IMR-90 (cell line): ENCODE measurements at regions not wholly inside any gene's neighbourhood (a gene's known extent, or its start where the extent isn't known, plus 50 kb on each side); places are given as distances from the start of the nearest gene placed in this dataset.

Experiments
- ATAC-seq: fragments of 200-7000 bp; cut with Tn5 transposase; 2 replicates; pipeline ENCODE4 v1.9.1; 2020; ENCODE audit warnings: low read depth, mild to moderate bottlenecking, moderate library complexity
- BruUV-seq: library from RNA; stranded (reverse); fragments of 400-500 nt; replicated peaks from 2 replicates; lab custom pipeline; 2021; lab: Mats Ljungman, UMichigan
- CTCF ChIA-PET: fragments of 300-600 bp; formaldehyde crosslinking; extraction: SDS; loops from one replicate; lab custom pipeline; 2021; ENCODE audit warnings: antibody characterized with exemption; lab: Yijun Ruan, JAX
- POLR2A ChIA-PET: fragments of 300-600 bp; sonication (Branson Sonifier 250); formaldehyde crosslinking; loops from one replicate; lab custom pipeline; 2022; ENCODE audit warnings: antibody characterized with exemption; ENCODE audit not compliant: unreplicated experiment; lab: Charles Lee
- DNase-seq: peaks from one replicate; pipeline ENCODE4 v3.0.0; 2013
- H2AFZ ChIP-seq: replicated peaks from 2 replicates; pipeline ENCODE3; 2013; ENCODE audit warnings: low read length, mild to moderate bottlenecking; ENCODE audit not compliant: poor library complexity
- H2AK5ac ChIP-seq: 2 replicates; pipeline ENCODE4 v1.6.1; 2013; ENCODE audit warnings: low read depth, low read length, inconsistent platforms
- H2AK9ac ChIP-seq: replicated peaks from 2 replicates; pipeline ENCODE3; 2013; ENCODE audit warnings: mild to moderate bottlenecking, low read depth, low read length, moderate library complexity; ENCODE audit not compliant: poor library complexity
- H2BK120ac ChIP-seq: 2 replicates; pipeline ENCODE4 v1.6.1; 2013; ENCODE audit warnings: low read depth, low read length, inconsistent platforms
- H2BK15ac ChIP-seq: 3 replicates; pipeline ENCODE4 v1.6.1; 2013; ENCODE audit warnings: low read depth, low read length, inconsistent platforms
- H2BK20ac ChIP-seq: 2 replicates; pipeline ENCODE4 v1.6.1; 2013; ENCODE audit warnings: low read depth, mild to moderate bottlenecking, inconsistent platforms, low read length, moderate library complexity
- H2BK5ac ChIP-seq: 2 replicates; pipeline ENCODE4 v1.6.1; 2013; ENCODE audit warnings: mild to moderate bottlenecking, low read depth, low read length, inconsistent platforms; ENCODE audit not compliant: poor library complexity, severe bottlenecking
- H3K14ac ChIP-seq: replicated peaks from 2 replicates; pipeline ENCODE4 v1.6.1; 2013; ENCODE audit warnings: low read depth, low read length, inconsistent platforms
- H3K18ac ChIP-seq: 2 replicates; pipeline ENCODE4 v1.6.1; 2013; ENCODE audit warnings: low read depth, low read length, control low read depth
- H3K23ac ChIP-seq: 2 replicates; pipeline ENCODE4 v1.6.1; 2013; ENCODE audit warnings: low read depth, low read length, inconsistent platforms
- H3K27ac ChIP-seq: 2 replicates; pipeline ENCODE4 v1.5.1; 2013; ENCODE audit warnings: mild to moderate bottlenecking, control low read depth, low read length; ENCODE audit not compliant: insufficient read depth
- H3K27me3 ChIP-seq: 2 replicates; pipeline ENCODE4 v1.6.1; 2013; ENCODE audit warnings: low read length; ENCODE audit not compliant: control insufficient read depth, insufficient read depth
- H3K36me3 ChIP-seq: 2 replicates; pipeline ENCODE4 v1.6.1; 2013; ENCODE audit warnings: low read length, mixed read lengths; ENCODE audit not compliant: control insufficient read depth, insufficient read depth
- H3K4ac ChIP-seq: 2 replicates; pipeline ENCODE4 v1.6.1; 2013; ENCODE audit warnings: low read depth, low read length, inconsistent platforms
- H3K4me1 ChIP-seq: 2 replicates; pipeline ENCODE4 v1.6.1; 2013; ENCODE audit warnings: low read length, mixed read lengths; ENCODE audit not compliant: control insufficient read depth, insufficient read depth
- H3K4me2 ChIP-seq: 2 replicates; pipeline ENCODE4 v1.6.1; 2013; ENCODE audit warnings: low read depth, mild to moderate bottlenecking, control low read depth, low read length, moderate library complexity
- H3K4me3 ChIP-seq: 2 replicates; pipeline ENCODE4 v1.5.1; 2013; ENCODE audit warnings: low read depth, mild to moderate bottlenecking, control low read depth, low read length, moderate library complexity; ENCODE audit not compliant: insufficient read depth
- H3K56ac ChIP-seq: 2 replicates; pipeline ENCODE4 v1.6.1; 2013; ENCODE audit warnings: low read length, inconsistent platforms; ENCODE audit not compliant: insufficient read depth; ENCODE audit errors: extremely low read depth
- H3K79me1 ChIP-seq, 2 experiments: 2 replicates each; pipeline ENCODE4 v1.6.1; 2013; ENCODE audit warnings: low read length in 2 of 2, inconsistent platforms in 1 of 2, low read depth in 1 of 2
- H3K9ac ChIP-seq: 2 replicates; pipeline ENCODE4 v1.6.1; 2013; ENCODE audit warnings: low read depth, low read length, control low read depth
- H3K9me1 ChIP-seq: 2 replicates; pipeline ENCODE4 v1.6.1; 2013; ENCODE audit warnings: low read length, inconsistent platforms; ENCODE audit not compliant: insufficient read depth
- H3K9me3 ChIP-seq: 2 replicates; pipeline ENCODE4 v1.6.1; 2013; ENCODE audit warnings: low read length; ENCODE audit not compliant: control insufficient read depth, insufficient read depth
- H4K20me1 ChIP-seq: 2 replicates; pipeline ENCODE4 v1.6.1; 2013; ENCODE audit warnings: low read length, inconsistent platforms; ENCODE audit not compliant: insufficient read depth
- H4K5ac ChIP-seq: 2 replicates; pipeline ENCODE4 v1.6.1; 2013; ENCODE audit warnings: mild to moderate bottlenecking, low read depth, low read length, control low read depth
- H4K8ac ChIP-seq, 2 experiments: 2 replicates each; pipeline ENCODE4 v1.6.1; 2013; ENCODE audit warnings: low read depth in 2 of 2, low read length in 2 of 2, control low read depth in 1 of 2, inconsistent platforms in 1 of 2
- H4K91ac ChIP-seq: 2 replicates; pipeline ENCODE4 v1.6.1; 2013; ENCODE audit warnings: low read depth, low read length, inconsistent platforms; ENCODE audit not compliant: insufficient read depth
- BHLHE40 ChIP-seq: fragments of 150-350 bp; IDR thresholded peaks from 2 replicates; pipeline ENCODE4 v1.6.1; 2016; ENCODE audit warnings: mild to moderate bottlenecking, low read depth, low read length
- MXI1 ChIP-seq: IDR thresholded peaks from 2 replicates; pipeline ENCODE4 v1.6.1; 2012; ENCODE audit warnings: low read depth, mild to moderate bottlenecking, low read length, moderate library complexity, borderline replicate concordance
- NFE2L2 ChIP-seq: fragments of 150-350 bp; IDR thresholded peaks from 2 replicates; pipeline ENCODE4 v1.6.1; 2016; ENCODE audit warnings: low read depth, mild to moderate bottlenecking, low read length
- POLR2A ChIP-seq: IDR thresholded peaks from 2 replicates; pipeline ENCODE4 v1.6.1; 2012; ENCODE audit warnings: mild to moderate bottlenecking, low read depth, low read length
- RFX5 ChIP-seq: IDR thresholded peaks from 2 replicates; pipeline ENCODE4 v1.8.0; 2012; ENCODE audit warnings: low read depth, mild to moderate bottlenecking, low read length, moderate library complexity
- WGBS, 2 experiments: methylation state at CpG; one replicate each; pipeline versions ENCODE4 v1.1.5 to v1.1.7; 2013; ENCODE audit warnings: missing lambda C conversion rate in 2 of 2; ENCODE audit not compliant: insufficient read length in 1 of 2; ENCODE audit errors: extremely low coverage in 2 of 2; 5-methylcytosine and 5-hydroxymethylcytosine counted together
- dilution Hi-C: fragments of 300-500 bp; cut with HindIII; formaldehyde crosslinking; loops from one replicate; pipeline ENCODE4 v1.14.3; 2018; ENCODE audit warnings: low sequenced_read_pairs; ENCODE audit not compliant: unreplicated experiment
- in situ Hi-C: fragments of 300-500 bp; cut with MboI; formaldehyde crosslinking; loops from 3 replicates; pipeline ENCODE4 v1.14.3; 2019; ENCODE audit warnings: low sequenced_read_pairs, inconsistent platforms, mixed read lengths
- intact Hi-C: fragments of 100-400 bp; cut with micrococcal nuclease; formaldehyde crosslinking; loops from 2 replicates; pipeline ENCODE4 v1.10.0; 2022

GRCh38 chr17:72191921-72192799 is 71.3 kb downstream of the SOX9 start (continued):
- no peak for TF ChIP-seq MXI1
- no peak for TF ChIP-seq RFX5
- TF ChIP-seq BHLHE40, result peak; percentile 3; the same call in 1 of the 2 replicates

GRCh38 chr17:72192800-72193192 is 72.0 kb downstream of the SOX9 start:
- CTCF ChIA-PET, result no interaction called here
- intact Hi-C loops, result loop anchor here (1.0 kb wide), 1 partner anchor 70 kb away; no protein-coding TSS in a partner anchor
- ATAC-seq, result peak; percentile 16
- H3K56ac ChIP-seq, result no peak overlapping the region; the same call in 1 of the 2 replicates
- peak overlapping the region; percentile 46 for H4K91ac ChIP-seq
- H3K14ac ChIP-seq, result peak overlapping the region; percentile 48
- H3K4me1 ChIP-seq, result peaks cover 22% of the 10 kb centered on the region
- no peaks in the 10 kb centered on the region for H3K36me3 ChIP-seq
- 0 out of 4 replicates have a peak, but pooled peaks cover 0 to 3% of the 10 kb centered on the region in 2 experiments for H3K79me1 ChIP-seq
- H3K18ac ChIP-seq, result peak overlapping the region; percentile 43
- H3K4me2 ChIP-seq, result no peak overlapping the region
- no peak overlapping the region for H3K9ac ChIP-seq
- TF ChIP-seq POLR2A (0 out of 2 replicates have a peak, but pooled peaks have one; percentile 3), NFE2L2 (no peak)
- in situ Hi-C loops, result no loop called here
- H2BK15ac ChIP-seq, result peak overlapping the region; percentile 43; the same call in 2 of the 3 replicates
- H2BK5ac ChIP-seq, result peak overlapping the region; percentile 83
- BruUV-seq, result no TSS peak
- no peaks in the 10 kb centered on the region for H4K20me1 ChIP-seq
- POLR2A ChIA-PET, result no interaction called here
- dilution Hi-C loops, result no loop called here
- peak overlapping the region; percentile 54 for H4K5ac ChIP-seq
- H3K9me1 ChIP-seq, result peaks cover 23% of the 10 kb centered on the region
- H2BK20ac ChIP-seq, result peak overlapping the region; percentile 94
- H2AK5ac ChIP-seq, result peak overlapping the region; percentile 62
- peak overlapping the region; percentile 12 for H2AK9ac ChIP-seq
- peak overlapping the region; percentile 67 for H3K27ac ChIP-seq
- H2AFZ ChIP-seq, result peak overlapping the region; percentile 86
- peak overlapping the region; percentile 80 for H3K4ac ChIP-seq
- no peak overlapping the region for H3K4me3 ChIP-seq
- no peaks in the 10 kb centered on the region for H3K27me3 ChIP-seq
- H2BK120ac ChIP-seq, result peak overlapping the region; percentile 84
- H4K8ac ChIP-seq, result peak overlapping the region; percentile 60 to 72
- no peaks in the 10 kb centered on the region for H3K9me3 ChIP-seq
- H3K23ac ChIP-seq, result peak overlapping the region; percentile 50; the same call in 1 of the 2 replicates
- DNase-seq, result peak; percentile 89
- no CpG with 5 or more reads among the region's 4 CpGs for WGBS, 2 experiments
